Neural cell (in vitro differentiated cells): ENCODE measurements at regions not wholly inside any gene's neighbourhood (a gene's known extent, or its start where the extent isn't known, plus 50 kb on each side); places are given as distances from the start of the nearest gene placed in this dataset.

Experiments used
- H2AFZ ChIP-seq: fragments of 200-600, 300-800 bp; sonication (generic), shearing (Covaris generic); 2 replicates; pipeline ENCODE4 v1.6.0; 2014; ENCODE audit warnings: low read depth, mild to moderate bottlenecking, antibody characterized with exemption, low read length, moderate library complexity
- H3F3A ChIP-seq: fragments of 200-600 bp; shearing (Covaris generic); 2 replicates; pipeline ENCODE4 v1.6.1; 2016; ENCODE audit warnings: mild to moderate bottlenecking, moderate library complexity, mixed read lengths, antibody characterized with exemption, low read length; ENCODE audit not compliant: insufficient read depth, poor library complexity, severe bottlenecking
- H3K27ac ChIP-seq: fragments of 200-600, 300-800 bp; sonication (generic), shearing (Covaris generic); 2 replicates; pipeline ENCODE4 v1.5.1; 2014; ENCODE audit warnings: mild to moderate bottlenecking, low read length, moderate library complexity
- H3K27me3 ChIP-seq: fragments of 300-800, 200-600 bp; sonication (generic), shearing (Covaris generic); 2 replicates; pipeline ENCODE4 v1.6.0; 2014; ENCODE audit warnings: mild to moderate bottlenecking, low read depth, low read length, moderate library complexity; ENCODE audit not compliant: insufficient read depth
- H3K36me3 ChIP-seq: fragments of 300-800, 200-600 bp; sonication (generic), shearing (Covaris generic); 2 replicates; pipeline ENCODE4 v1.5.1; 2014; ENCODE audit warnings: mild to moderate bottlenecking, antibody characterized with exemption, low read length, moderate library complexity; ENCODE audit not compliant: insufficient read depth
- H3K4me2 ChIP-seq: fragments of 300-800, 200-600 bp; sonication (generic), shearing (Covaris generic); 2 replicates; pipeline ENCODE4 v1.6.0; 2014; ENCODE audit warnings: mild to moderate bottlenecking, low read length
- H3K4me3 ChIP-seq: fragments of 300-800, 200-600 bp; sonication (generic), shearing (Covaris generic); 2 replicates; pipeline ENCODE4 v1.5.1; 2014; ENCODE audit warnings: mild to moderate bottlenecking, low read length, moderate library complexity
- H3K79me2 ChIP-seq: fragments of 200-600 bp; shearing (Covaris generic); replicated peaks from 2 replicates; pipeline ENCODE4 v1.6.0; 2014; ENCODE audit warnings: mild to moderate bottlenecking, low read length, moderate library complexity; ENCODE audit not compliant: insufficient read depth
- H3K9ac ChIP-seq: fragments of 300-800, 200-600 bp; sonication (generic), shearing (Covaris generic); 2 replicates; pipeline ENCODE4 v1.6.1; 2016; ENCODE audit warnings: mild to moderate bottlenecking, low read length, mixed read lengths
- H3K9me2 ChIP-seq: fragments of 200-600 bp; shearing (Covaris generic); 2 replicates; pipeline ENCODE4 v1.6.1; 2016; ENCODE audit warnings: mild to moderate bottlenecking, low read length, mixed read lengths; ENCODE audit not compliant: insufficient read depth
- H3K9me3 ChIP-seq: fragments of 200-600, 300-800 bp; sonication (generic), shearing (Covaris generic); 2 replicates; pipeline ENCODE4 v1.6.1; 2016; ENCODE audit warnings: mild to moderate bottlenecking, mixed run types, low read length, moderate library complexity, mixed read lengths
- H4K20me1 ChIP-seq: fragments of 200-600 bp; shearing (Covaris generic); 2 replicates; pipeline ENCODE4 v1.6.1; 2016; ENCODE audit warnings: mild to moderate bottlenecking, mixed run types; ENCODE audit not compliant: insufficient read depth
- CTCF ChIP-seq: fragments of 450-650 bp; IDR thresholded peaks from 2 replicates; pipeline ENCODE4 v1.5.1; 2014; ENCODE audit warnings: antibody characterized with exemption, mild to moderate bottlenecking, moderate library complexity; ENCODE audit not compliant: poor library complexity, severe bottlenecking
- EP300 ChIP-seq: fragments of 450-650 bp; conservative IDR thresholded peaks from 2 replicates; pipeline ENCODE4 v1.6.1; 2014; ENCODE audit warnings: antibody characterized with exemption, mild to moderate bottlenecking, moderate library complexity; ENCODE audit not compliant: poor library complexity, severe bottlenecking
- EZH2 ChIP-seq: fragments of 200-600, 300-800 bp; shearing (Covaris generic), sonication (generic); IDR thresholded peaks from 2 replicates; pipeline ENCODE4 v1.6.1; 2014; ENCODE audit warnings: antibody characterized with exemption, low read length, borderline replicate concordance, mild to moderate bottlenecking; ENCODE audit not compliant: insufficient read depth, poor library complexity, severe bottlenecking
- MXI1 ChIP-seq: fragments of 450-650 bp; conservative IDR thresholded peaks from 2 replicates; pipeline ENCODE4 v1.6.1; 2014; ENCODE audit warnings: antibody characterized with exemption, mild to moderate bottlenecking; ENCODE audit not compliant: poor library complexity, severe bottlenecking
- POLR2AphosphoS5 ChIP-seq: IDR thresholded peaks from 2 replicates; pipeline ENCODE4 v1.6.1; 2012
- RAD21 ChIP-seq: fragments of 450-650 bp; conservative IDR thresholded peaks from 2 replicates; pipeline ENCODE4 v1.6.1; 2014; ENCODE audit warnings: antibody characterized with exemption, mild to moderate bottlenecking, moderate library complexity
- REST ChIP-seq: IDR thresholded peaks from 2 replicates; pipeline ENCODE4 v1.6.1; 2012; ENCODE audit warnings: borderline replicate concordance
- SMC3 ChIP-seq: fragments of 450-650 bp; conservative IDR thresholded peaks from 2 replicates; pipeline ENCODE4 v1.6.1; 2014; ENCODE audit warnings: antibody characterized with exemption, mild to moderate bottlenecking, moderate library complexity; ENCODE audit not compliant: poor library complexity
- TAF1 ChIP-seq: IDR thresholded peaks from 2 replicates; pipeline ENCODE4 v1.6.1; 2012; ENCODE audit warnings: low read depth

- Histone ChIP-seq H3K36me3 (no peaks in the 10 kb centered on the region), H4K20me1 (no peaks in the 10 kb centered on the region), H3K4me3 (no peak overlapping the region), H2AFZ (no peak overlapping the region), H3K27me3 (no peaks in the 10 kb centered on the region), H3K9me2 (no peaks in the 10 kb centered on the region), H3K27ac (no peak overlapping the region), H3K9me3 (no peaks in the 10 kb centered on the region), H3K79me2 (no peaks in the 10 kb centered on the region), H3K4me2 (no peak overlapping the region), H3F3A (no peaks in the 10 kb centered on the region), H3K9ac (no peak overlapping the region)
- no peak for TF ChIP-seq RAD21
- no peak for TF ChIP-seq POLR2AphosphoS5
- TF ChIP-seq TAF1, result no peak
- TF ChIP-seq EZH2, result no peak
- no peak for TF ChIP-seq EP300
- no peak for TF ChIP-seq SMC3
- no peak for TF ChIP-seq MXI1
Measured at GRCh38 chr15:81812456-81812855, 233.4 kb downstream of the MEX3B start.

GRCh38 chr15:81811736-81812135 is 234.1 kb downstream of the MEX3B start:
- H3F3A ChIP-seq, result no peaks in the 10 kb centered on the region
- no peaks in the 10 kb centered on the region for H3K9me3 ChIP-seq
- no peaks in the 10 kb centered on the region for H3K9me2 ChIP-seq
- no peaks in the 10 kb centered on the region for H4K20me1 ChIP-seq
- no peak overlapping the region for H3K4me2 ChIP-seq
- no peaks in the 10 kb centered on the region for H3K79me2 ChIP-seq
- H2AFZ ChIP-seq, result no peak overlapping the region
- H3K36me3 ChIP-seq, result no peaks in the 10 kb centered on the region
- no peak overlapping the region for H3K4me3 ChIP-seq
- TF ChIP-seq RAD21, result no peak
- TF ChIP-seq REST, result no peak
- no peak for TF ChIP-seq MXI1
- TF ChIP-seq POLR2AphosphoS5, result no peak
- no peak for TF ChIP-seq SMC3
- TF ChIP-seq EZH2, result no peak
- TF ChIP-seq EP300, result no peak
- TF ChIP-seq TAF1, result no peak
- no peak for TF ChIP-seq CTCF
- no peaks in the 10 kb centered on the region for H3K27me3 ChIP-seq
- no peak overlapping the region for H3K27ac ChIP-seq
- H3K9ac ChIP-seq, result no peak overlapping the region

GRCh38 chr15:81809543-81809942 is 236.3 kb downstream of the MEX3B start:
- no peaks in the 10 kb centered on the region for H3K9me3 ChIP-seq

More at GRCh38 chr15:81809543-81809942, 236.3 kb downstream of the MEX3B start:
- no peak overlapping the region for H2AFZ ChIP-seq
- H3F3A ChIP-seq, result no peaks in the 10 kb centered on the region
- H3K27me3 ChIP-seq, result no peaks in the 10 kb centered on the region
- H3K9me2 ChIP-seq, result no peaks in the 10 kb centered on the region
- H3K27ac ChIP-seq, result no peak overlapping the region
- H3K4me3 ChIP-seq, result no peak overlapping the region
- no peaks in the 10 kb centered on the region for H4K20me1 ChIP-seq
- H3K79me2 ChIP-seq, result no peaks in the 10 kb centered on the region
- no peaks in the 10 kb centered on the region for H3K36me3 ChIP-seq
- no peak overlapping the region for H3K9ac ChIP-seq
- TF ChIP-seq SMC3 (no peak), EP300 (no peak)
- no peak overlapping the region for H3K4me2 ChIP-seq
